GM12873 (cell line): ENCODE measurements at regions not wholly inside any gene's neighbourhood (a gene's known extent, or its start where the extent isn't known, plus 50 kb on each side); places are given as distances from the start of the nearest gene placed in this dataset.

Source experiments
- TF ChIP-seq, protein P1 (sequence below): IDR thresholded peaks from 2 replicates; pipeline ENCODE4 v1.5.1; 2012; ENCODE audit warnings: low read depth, mild to moderate bottlenecking, moderate library complexity, low read length, control low read depth; ENCODE audit not compliant: insufficient read depth; ENCODE audit errors: missing control alignments

DNA sequence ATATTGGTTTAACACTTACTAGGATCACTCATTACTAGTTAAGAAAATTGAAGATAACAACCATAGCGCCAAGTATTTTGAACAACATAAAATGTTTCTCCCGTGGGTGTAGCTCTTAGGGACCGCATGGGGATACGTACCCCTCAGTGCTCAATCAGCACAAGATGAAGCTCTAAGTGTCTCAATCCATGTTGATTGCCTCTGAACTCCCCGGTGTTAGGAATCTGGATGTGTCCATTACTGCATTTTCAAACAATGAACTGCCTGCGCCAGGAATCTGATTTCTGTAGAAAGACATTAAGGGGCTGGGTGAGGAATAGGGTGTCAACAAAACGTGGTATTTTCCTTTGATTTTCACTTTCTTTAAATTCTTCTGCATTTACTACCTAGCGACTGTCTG, 100.2 kb downstream of the LMO4 start:
- TF ChIP-seq, protein P1, sequence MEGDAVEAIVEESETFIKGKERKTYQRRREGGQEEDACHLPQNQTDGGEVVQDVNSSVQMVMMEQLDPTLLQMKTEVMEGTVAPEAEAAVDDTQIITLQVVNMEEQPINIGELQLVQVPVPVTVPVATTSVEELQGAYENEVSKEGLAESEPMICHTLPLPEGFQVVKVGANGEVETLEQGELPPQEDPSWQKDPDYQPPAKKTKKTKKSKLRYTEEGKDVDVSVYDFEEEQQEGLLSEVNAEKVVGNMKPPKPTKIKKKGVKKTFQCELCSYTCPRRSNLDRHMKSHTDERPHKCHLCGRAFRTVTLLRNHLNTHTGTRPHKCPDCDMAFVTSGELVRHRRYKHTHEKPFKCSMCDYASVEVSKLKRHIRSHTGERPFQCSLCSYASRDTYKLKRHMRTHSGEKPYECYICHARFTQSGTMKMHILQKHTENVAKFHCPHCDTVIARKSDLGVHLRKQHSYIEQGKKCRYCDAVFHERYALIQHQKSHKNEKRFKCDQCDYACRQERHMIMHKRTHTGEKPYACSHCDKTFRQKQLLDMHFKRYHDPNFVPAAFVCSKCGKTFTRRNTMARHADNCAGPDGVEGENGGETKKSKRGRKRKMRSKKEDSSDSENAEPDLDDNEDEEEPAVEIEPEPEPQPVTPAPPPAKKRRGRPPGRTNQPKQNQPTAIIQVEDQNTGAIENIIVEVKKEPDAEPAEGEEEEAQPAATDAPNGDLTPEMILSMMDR, result no peak

DNA sequence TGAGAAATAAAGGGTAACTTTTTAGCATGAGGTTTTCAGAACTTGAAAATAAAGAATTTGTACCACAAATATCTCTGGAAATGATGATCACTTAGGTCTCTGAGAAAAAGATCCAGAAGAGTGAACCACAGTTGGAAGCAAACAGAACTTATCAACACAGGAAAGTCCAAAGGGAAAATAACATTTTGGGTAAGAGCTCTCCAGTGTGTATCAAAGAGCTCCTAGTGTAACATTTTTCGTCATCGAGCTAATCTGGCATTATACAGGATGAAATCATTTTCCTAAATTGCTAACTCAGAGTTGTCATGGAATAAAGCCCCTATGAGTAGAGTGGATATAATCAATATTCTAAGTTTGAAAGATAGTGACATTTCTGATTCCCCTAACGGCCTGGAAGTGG, 104.0 kb downstream of the LMO4 start:
- TF ChIP-seq, protein P1, result no peak

DNA sequence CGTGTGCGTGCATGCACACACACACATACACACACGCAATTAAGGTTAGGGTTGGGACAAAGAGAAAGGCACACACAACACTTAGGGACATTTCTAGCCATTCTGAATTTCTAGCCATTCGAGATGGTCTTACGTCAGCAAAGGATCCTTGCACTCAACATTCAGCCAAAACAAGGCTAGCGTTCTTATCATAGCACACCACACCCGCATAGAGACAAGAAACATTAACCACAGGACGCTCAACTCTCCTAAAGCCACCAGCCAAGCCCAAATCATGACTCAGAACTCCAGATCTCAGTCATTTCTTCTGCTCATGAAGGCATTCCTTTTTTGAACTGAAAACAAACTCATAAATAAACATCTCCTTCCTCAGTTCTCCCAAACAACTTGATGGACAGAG, 106.8 kb downstream of the LMO4 start:
- TF ChIP-seq, protein P1, result no peak

DNA sequence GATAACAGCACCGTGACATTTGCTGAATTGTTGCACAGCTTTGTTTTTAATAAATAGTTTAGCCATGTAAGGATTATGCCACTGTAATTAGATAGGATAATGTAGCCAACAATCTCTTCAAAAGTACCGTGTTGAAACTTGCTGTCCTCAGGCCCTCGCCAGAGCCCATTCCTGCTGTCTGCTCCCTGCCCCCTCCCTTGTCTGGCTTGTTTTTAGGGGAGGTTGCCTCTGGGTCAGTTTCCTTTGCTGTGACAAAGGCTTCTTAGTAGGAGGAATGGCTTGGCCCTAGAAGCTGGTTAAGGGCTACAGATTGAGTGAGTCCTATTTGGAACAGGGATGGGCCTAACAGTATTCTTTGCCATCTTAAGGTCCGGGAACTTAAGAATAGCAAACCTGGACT, 107.9 kb downstream of the LMO4 start:
- TF ChIP-seq, protein P1, result no peak

DNA sequence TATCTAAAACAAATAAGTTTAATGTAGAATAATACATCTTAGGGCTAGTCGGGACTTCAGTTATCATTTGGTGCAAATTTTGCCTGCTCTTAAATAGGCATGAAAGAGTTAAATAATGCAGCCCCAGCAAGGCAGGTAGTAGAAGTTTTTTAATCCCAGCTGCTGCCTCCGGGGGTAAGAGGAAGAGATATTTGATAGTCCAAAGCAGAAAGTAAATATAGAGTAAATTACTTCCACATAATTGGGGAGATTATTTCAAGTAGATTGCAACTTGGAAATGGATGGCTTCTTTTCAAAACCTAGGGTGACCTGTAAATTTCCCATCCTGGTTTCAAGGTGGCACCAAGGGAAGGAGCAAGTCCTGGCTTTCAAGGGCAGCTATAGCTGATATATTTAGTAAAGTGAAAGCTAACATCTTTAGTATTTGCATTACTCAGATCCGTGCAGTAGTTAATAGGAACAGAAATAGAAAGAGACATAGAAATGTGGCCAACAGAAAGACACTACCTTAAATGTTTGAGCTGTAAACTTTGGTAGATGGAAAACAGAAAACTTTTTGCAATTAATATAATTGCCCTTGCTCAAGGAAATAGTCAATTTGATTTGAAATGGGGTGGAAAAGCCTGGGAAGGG, 109.1 kb downstream of the LMO4 start:
- TF ChIP-seq, protein P1, result no peak

DNA sequence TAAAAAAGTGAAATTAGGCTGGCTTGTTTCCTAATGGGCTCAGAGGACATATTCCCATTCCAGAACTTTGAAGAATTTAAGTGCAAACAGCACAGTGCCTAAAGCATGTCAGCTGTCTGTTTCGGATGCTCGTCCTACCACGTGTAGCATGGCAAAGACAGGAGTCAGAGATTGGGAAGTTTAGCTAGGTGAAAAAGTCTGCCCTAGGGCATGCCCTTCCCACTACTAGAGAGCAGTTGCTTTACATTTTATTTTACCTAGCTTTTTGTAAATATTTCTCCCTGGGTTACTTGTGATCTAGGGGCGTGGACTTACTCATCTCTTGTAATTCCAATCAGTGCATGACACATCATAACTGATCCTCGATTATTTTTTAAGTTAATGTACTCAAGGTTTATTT, 111.1 kb downstream of the LMO4 start:
- TF ChIP-seq, protein P1, result no peak

DNA sequence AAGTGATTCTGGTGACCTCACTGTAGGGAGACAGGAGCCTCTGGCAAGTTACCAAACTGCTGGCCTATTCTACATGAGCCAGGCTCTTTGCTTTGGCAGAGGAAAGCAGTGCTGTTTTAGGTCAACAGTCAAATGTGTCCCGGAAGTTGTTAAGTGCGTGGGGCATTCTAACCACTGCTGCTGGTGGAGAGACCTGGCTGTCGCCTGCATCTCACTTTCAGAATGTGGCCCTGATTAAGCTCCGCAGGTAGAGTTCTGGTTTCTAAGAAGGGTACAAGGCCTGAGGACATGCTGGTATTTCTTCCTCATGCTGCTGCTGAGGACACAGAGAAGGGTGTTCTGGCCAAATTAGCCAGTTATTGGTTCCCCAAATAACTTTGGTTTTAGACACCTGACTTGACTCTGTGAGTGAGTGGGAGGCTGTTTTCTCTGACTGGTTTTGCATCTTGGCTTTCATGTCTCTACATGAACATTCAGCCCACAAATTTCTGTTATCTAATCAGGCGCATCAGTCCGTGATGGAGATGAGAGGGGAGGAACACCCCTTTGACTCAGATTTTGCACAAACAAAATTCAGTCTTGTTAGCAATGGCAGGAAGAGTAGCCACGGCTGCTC, 120.8 kb downstream of the LMO4 start:
- TF ChIP-seq, protein P1, result no peak
